GM18502 (cell line): ENCODE measurements at regions not wholly inside any gene's neighbourhood (a gene's known extent, or its start where the extent isn't known, plus 50 kb on each side); places are given as distances from the start of the nearest gene placed in this dataset.

Experiments
- ATAC-seq: cut with Tn5 transposase; IDR thresholded peaks from one replicate; pipeline ENCODE4 v1.9.1; 2021; ENCODE audit warnings: mild to moderate bottlenecking; ENCODE audit not compliant: unreplicated experiment, poor library complexity

DNA sequence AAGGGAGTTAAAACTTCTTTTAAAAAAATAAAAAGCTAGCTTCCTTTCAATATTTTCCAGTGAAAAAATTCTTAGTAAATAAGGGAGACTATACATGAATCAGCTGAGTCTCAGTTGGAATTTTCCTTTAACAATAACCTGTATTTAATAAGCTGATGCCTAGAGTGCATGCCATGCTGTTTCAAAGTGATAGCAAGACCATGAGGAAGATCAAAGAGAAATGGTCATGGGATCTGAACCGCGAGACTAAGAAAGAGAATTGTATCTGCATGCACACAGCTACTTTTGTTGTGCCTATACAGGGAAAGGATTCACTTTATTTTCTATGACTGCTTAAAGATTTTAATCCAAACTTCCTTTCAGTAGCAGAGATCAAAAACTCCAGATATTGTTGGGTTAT is 2217.0 kb downstream of the MAT2B start:
- no peak for ATAC-seq

- ATAC-seq: no peak
These were observed 2218.5 kb downstream of the MAT2B start for GRCh38 chr5:165723931-165724330.

GRCh38 chr5:165728425-165728824 is 2223.0 kb downstream of the MAT2B start:
- no peak for ATAC-seq

- no peak for ATAC-seq
These were observed 2230.0 kb downstream of the MAT2B start for GRCh38 chr5:165735388-165735787.

- ATAC-seq: no peak
These were observed 2233.8 kb downstream of the MAT2B start for GRCh38 chr5:165739079-165739741.

GRCh38 chr5:165757791-165758190 is 2252.4 kb downstream of the MAT2B start:
- ATAC-seq: no peak

GRCh38 chr5:165775111-165775510 is 2269.7 kb downstream of the MAT2B start:
- no peak for ATAC-seq

- ATAC-seq: no peak
These were observed 2274.1 kb downstream of the MAT2B start for GRCh38 chr5:165779505-165779904.

DNA sequence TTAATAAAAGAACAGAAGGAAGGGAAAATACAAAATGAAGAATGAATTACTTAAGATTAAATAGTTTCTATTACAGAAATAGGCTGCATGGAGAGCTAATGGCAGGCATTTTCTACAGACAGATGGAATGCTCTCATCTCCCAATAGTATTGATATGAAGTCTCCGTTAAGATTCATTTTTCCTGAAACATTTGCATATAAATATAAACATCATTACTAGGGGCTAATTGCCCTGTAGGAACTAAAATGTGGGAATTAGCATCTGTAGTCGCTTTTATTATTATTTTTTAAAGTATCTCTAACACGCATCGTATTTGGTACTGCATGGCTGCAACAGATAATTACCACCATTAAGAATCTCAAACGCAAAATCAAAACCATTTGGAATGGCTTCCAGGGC is 2275.5 kb downstream of the MAT2B start:
- no peak for ATAC-seq

- no peak for ATAC-seq
These were observed 2276.3 kb downstream of the MAT2B start for GRCh38 chr5:165781738-165782137.

DNA sequence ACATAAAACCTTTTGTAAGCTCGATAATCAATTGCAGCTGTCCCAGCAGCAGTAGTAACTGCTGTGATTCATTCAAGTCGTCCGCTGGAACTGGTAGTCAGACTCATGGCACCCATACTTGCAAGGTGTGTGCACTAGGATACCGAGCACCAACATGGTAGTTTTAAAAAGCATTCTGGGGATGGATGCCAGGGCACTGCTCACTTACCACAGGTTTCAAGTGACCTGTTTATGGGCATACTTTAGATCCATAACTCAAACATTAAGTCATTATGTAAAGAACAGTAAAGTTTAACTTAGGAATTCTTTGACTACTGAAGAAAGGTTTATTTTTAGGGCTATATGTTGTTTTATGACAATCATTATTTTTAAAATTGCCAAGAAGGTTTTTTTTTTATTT is 2277.6 kb downstream of the MAT2B start:
- ATAC-seq: no peak

- ATAC-seq: no peak
These were observed 2280.7 kb downstream of the MAT2B start for GRCh38 chr5:165786073-165786472.

DNA sequence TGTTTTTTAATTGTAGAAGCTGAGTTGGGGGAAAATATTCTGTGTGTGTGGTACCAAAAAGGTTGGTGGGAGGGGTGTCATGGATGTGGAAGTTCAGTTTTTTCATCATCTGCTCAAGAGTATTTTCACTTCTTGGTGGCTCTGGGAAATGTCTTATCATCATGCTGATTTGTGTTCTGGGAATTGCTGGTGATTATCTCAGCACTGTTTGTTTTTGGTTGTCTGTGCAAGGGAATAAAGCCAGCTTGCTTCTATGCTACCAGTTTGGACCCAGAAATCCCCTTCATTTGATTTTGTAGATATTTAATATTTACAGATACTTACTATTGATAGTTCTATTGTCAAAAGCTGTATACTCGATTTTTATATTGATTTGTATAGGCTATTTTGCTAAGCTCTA is 2289.7 kb downstream of the MAT2B start:
- ATAC-seq: no peak

DNA sequence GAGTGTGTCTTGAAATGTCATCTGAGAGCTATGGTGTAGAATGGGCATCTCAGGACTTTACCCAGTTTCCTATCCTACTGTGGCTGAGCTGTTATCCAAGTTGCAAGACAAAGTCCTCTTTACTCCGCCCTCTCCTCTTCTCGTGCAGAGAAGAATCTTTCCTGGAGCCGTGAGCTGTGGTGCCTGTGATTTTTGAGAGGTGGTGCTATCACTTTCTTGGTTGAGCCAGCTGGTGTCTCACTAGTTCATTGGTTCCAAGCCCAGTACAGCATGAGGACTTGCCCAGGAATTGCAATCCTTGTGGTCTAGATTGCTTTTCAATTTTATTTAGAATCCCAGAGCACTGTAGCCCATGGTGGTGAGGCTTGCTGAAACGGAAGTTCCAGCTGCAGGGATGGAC is 2300.3 kb downstream of the MAT2B start:
- no peak for ATAC-seq

- no peak for ATAC-seq
These were observed 2302.9 kb downstream of the MAT2B start for GRCh38 chr5:165808335-165808734.

GRCh38 chr5:165809914-165810313 is 2304.5 kb downstream of the MAT2B start:
- ATAC-seq: no peak

GRCh38 chr5:165829504-165829903 is 2324.1 kb downstream of the MAT2B start:
- ATAC-seq: no peak

DNA sequence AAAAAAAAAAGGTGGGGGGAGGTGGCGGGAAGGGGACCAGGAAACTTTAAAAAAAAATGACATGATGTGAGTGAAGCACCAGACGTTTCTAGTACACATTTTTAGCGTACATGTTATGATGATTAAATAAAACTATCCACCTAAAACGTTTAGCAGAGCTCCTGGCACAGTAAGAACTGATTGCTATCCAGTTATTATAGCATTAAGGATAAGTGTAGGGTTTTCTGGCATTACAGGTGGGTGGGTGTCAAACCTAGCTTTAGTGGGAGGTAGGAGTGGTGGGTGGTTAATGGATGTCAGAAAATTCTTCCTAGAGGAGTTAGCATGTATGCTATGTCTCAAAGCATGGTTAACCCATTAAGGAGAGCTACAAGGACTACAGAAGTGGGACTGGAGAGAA is 2329.5 kb downstream of the MAT2B start:
- no peak for ATAC-seq

DNA sequence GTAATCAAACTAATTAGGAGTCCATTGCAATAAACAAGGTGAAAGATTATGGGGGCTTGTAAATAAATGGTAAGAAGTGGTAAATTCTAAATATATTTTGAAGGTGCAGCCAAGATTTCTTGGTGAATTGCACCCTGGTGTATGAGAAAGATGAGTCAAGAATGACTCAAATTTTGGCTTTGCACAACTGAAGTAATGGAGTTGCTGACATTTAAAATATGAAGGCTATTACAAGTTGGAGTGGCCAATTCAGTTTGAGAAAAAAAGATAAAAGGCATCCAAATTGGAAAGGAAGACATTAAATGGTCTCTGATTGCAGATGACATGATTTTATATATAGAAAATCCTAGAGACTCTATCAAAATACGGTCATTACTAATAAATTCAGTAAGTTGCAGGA is 2330.6 kb downstream of the MAT2B start:
- ATAC-seq: no peak

DNA sequence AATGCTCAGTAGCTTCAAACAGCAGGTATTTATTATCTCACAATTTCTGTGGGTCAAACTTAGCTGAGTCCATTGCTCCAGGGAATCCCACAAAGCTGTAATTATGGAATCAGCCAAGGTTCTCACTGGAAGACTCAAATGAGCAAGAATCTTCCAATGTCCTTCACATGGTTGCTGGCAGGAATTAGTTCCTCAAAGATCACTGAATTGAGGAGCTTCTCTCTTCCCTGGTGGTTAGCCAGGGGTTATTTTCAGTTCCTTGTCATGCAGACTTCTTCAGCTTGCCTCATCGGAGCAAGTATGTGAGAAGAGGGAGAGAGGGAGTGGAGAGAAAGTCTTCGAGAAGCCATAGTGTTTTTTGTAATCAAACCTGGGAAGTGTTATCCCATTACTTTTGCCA is 2331.9 kb downstream of the MAT2B start:
- no peak for ATAC-seq

GRCh38 chr5:165844571-165844970 is 2339.2 kb downstream of the MAT2B start:
- ATAC-seq: no peak

- no peak for ATAC-seq
These were observed 2352.7 kb downstream of the MAT2B start for GRCh38 chr5:165858118-165858517.

- ATAC-seq: no peak
These were observed 2353.8 kb downstream of the MAT2B start for GRCh38 chr5:165859251-165859650.
